Spleen (tissue), 7 donors: ENCODE measurements at regions not wholly inside any gene's neighbourhood (a gene's known extent, or its start where the extent isn't known, plus 50 kb on each side); places are given as distances from the start of the nearest gene placed in this dataset.

Experiments used
- POLR2A ChIP-seq, 3 donors: fragments of 450-650 bp; IDR thresholded peaks; one replicate each; pipeline ENCODE4 v1.5.1; 2017; ENCODE audit warnings: antibody characterized with exemption in 3 of 3, mild to moderate bottlenecking in 1 of 3
- TF ChIP-seq, protein P1 (sequence below), 11 experiments: fragments of 200-600 bp in 7 of 11; fragments of 450-650 bp in 4 of 11; sonication (generic) in 4 of 11; IDR thresholded peaks in 8 of 11; conservative IDR thresholded peaks in 3 of 11; 1 replicate in 7 of 11; 2 replicates in 4 of 11; pipeline versions ENCODE4 v1.4.0 to v1.8.0; 2016 to 2021; ENCODE audit warnings: antibody characterized with exemption in 11 of 11, inconsistent platforms in 4 of 11, mild to moderate bottlenecking in 1 of 11
- donor health status: DM: no; HTN: no; CAD: no; lungs with moderate emphysema.
- donor health status: DM: no; HTN: no; CAD: no.
- donor health status: DM: no; HTN: no; CAD: no.

DNA sequence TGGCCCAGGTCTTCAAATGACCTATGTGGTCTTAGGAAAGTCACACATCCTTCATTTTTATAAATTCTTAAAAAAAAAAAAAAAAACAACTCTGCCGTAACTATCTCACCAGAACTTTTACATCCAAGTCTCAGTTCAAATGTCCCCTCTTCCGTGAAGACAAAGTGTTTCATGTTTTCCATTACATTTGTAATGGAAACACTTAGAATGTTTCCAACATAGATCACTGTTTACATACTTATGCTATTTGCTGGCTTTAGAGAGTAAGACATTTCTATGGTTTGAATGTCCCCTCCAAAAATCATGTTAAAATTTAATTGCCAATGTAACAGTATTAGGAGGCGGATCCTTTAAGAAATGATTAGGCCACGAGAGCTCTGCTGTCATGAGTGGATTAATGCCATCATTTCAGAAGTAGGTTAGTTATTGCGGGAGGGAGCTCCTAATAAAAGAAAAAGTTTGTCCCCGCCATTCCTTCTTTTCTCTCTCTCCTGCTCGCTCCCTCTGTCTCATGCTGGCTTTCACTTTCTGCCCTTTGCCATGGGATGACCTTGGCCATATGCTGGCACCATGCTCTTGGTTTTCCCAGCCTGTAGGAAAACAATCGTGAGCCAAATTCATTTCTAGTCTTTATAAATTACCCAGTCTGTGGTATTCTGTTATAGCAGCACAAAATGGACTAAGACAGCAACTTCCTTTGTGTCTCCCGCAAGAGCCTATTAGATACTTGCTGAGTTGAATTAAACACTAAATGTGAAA, 887.8 kb upstream of the SOX9 start:
- TF ChIP-seq, protein P1, sequence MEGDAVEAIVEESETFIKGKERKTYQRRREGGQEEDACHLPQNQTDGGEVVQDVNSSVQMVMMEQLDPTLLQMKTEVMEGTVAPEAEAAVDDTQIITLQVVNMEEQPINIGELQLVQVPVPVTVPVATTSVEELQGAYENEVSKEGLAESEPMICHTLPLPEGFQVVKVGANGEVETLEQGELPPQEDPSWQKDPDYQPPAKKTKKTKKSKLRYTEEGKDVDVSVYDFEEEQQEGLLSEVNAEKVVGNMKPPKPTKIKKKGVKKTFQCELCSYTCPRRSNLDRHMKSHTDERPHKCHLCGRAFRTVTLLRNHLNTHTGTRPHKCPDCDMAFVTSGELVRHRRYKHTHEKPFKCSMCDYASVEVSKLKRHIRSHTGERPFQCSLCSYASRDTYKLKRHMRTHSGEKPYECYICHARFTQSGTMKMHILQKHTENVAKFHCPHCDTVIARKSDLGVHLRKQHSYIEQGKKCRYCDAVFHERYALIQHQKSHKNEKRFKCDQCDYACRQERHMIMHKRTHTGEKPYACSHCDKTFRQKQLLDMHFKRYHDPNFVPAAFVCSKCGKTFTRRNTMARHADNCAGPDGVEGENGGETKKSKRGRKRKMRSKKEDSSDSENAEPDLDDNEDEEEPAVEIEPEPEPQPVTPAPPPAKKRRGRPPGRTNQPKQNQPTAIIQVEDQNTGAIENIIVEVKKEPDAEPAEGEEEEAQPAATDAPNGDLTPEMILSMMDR (IDR thresholded peaks at IDR 0.05 in 8 of 11, conservative IDR thresholded peaks at IDR 0.05 in 3 of 11) = no peak
- TF ChIP-seq POLR2A (IDR thresholded peaks at IDR 0.05) = no peak
